A673 (cell line): ENCODE measurements at regions not wholly inside any gene's neighbourhood (a gene's known extent, or its start where the extent isn't known, plus 50 kb on each side); places are given as distances from the start of the nearest gene placed in this dataset.
"Not testable (repeated sequence)": the region's sequence is repeated elsewhere in the genome, so short reads cannot be mapped to it uniquely, and the experiment has no call there.

ENCODE experiments used
- BruUV-seq: library from RNA; stranded (reverse); fragments of 400-500 nt; replicated peaks from 2 replicates; lab custom pipeline; 2021; lab: Mats Ljungman, UMichigan
- CTCF ChIA-PET: fragments of 300-600 bp; sonication (Branson Sonifier 250); formaldehyde crosslinking; loops from one replicate; lab custom pipeline; 2022; ENCODE audit warnings: antibody characterized with exemption; lab: Charles Lee
- POLR2A ChIA-PET: fragments of 300-600 bp; sonication (Branson Sonifier 250); formaldehyde crosslinking; loops from one replicate; lab custom pipeline; 2022; ENCODE audit warnings: antibody characterized with exemption; ENCODE audit not compliant: low non-redundant PET; lab: Charles Lee
- DNase-seq: peaks from one replicate; pipeline ENCODE4 v3.0.0-alpha.2; 2015; ENCODE audit warnings: low spot score
- H3K27ac ChIP-seq: fragments of 200-600 bp; sonication (generic); 2 replicates; pipeline ENCODE4 v1.5.1; 2016; ENCODE audit warnings: mixed run types, low read depth, mild to moderate bottlenecking, mixed read lengths, antibody characterized with exemption, low read length; ENCODE audit not compliant: poor library complexity, severe bottlenecking
- H3K27me3 ChIP-seq: fragments of 200-600 bp; sonication (generic); replicated peaks from 2 replicates; pipeline ENCODE4 v1.6.1; 2017; ENCODE audit warnings: mixed run types, low read depth, mild to moderate bottlenecking, mixed read lengths, antibody characterized with exemption, low read length; ENCODE audit not compliant: insufficient read depth, poor library complexity
- H3K36me3 ChIP-seq: fragments of 200-600 bp; sonication (generic); 2 replicates; pipeline ENCODE4 v1.6.1; 2016; ENCODE audit warnings: mixed run types, mild to moderate bottlenecking, mixed read lengths, antibody characterized with exemption, low read length; ENCODE audit not compliant: insufficient read depth, poor library complexity, severe bottlenecking
- H3K4me1 ChIP-seq: fragments of 200-600 bp; sonication (generic); 2 replicates; pipeline ENCODE4 v1.6.1; 2017; ENCODE audit warnings: mixed run types, mild to moderate bottlenecking, mixed read lengths, antibody characterized with exemption, low read length; ENCODE audit not compliant: insufficient read depth, poor library complexity, severe bottlenecking
- H3K4me3 ChIP-seq: fragments of 200-600 bp; sonication (generic); 2 replicates; pipeline ENCODE4 v1.5.1; 2016; ENCODE audit warnings: low read depth, mixed run types, mild to moderate bottlenecking, mixed read lengths, low read length; ENCODE audit not compliant: poor library complexity, severe bottlenecking
- H3K9me3 ChIP-seq: fragments of 200-600 bp; sonication (generic); 2 replicates; pipeline ENCODE4 v1.6.1; 2016; ENCODE audit warnings: mixed run types, low read depth, mild to moderate bottlenecking, mixed read lengths, antibody characterized with exemption, low read length; ENCODE audit not compliant: poor library complexity, severe bottlenecking
- EZH2 ChIP-seq: fragments of 200-600 bp; sonication (generic); IDR thresholded peaks from 2 replicates; pipeline ENCODE4 v1.6.1; 2017; ENCODE audit warnings: borderline replicate concordance, low read depth, mild to moderate bottlenecking, mixed read lengths, antibody characterized with exemption, low read length; ENCODE audit not compliant: poor library complexity, severe bottlenecking
- intact Hi-C: fragments of 100-400 bp; cut with micrococcal nuclease; formaldehyde crosslinking; loops from one replicate; pipeline ENCODE4 v1.10.0; 2022; ENCODE audit not compliant: unreplicated experiment
- TF ChIP-seq, protein P1 (sequence below): fragments of 300-800, 200-600 bp; sonication (generic); conservative IDR thresholded peaks from 2 replicates; pipeline ENCODE4 v1.5.1; 2017; ENCODE audit warnings: low read depth, mild to moderate bottlenecking, antibody characterized with exemption, low read length, moderate library complexity, mixed read lengths

DNA sequence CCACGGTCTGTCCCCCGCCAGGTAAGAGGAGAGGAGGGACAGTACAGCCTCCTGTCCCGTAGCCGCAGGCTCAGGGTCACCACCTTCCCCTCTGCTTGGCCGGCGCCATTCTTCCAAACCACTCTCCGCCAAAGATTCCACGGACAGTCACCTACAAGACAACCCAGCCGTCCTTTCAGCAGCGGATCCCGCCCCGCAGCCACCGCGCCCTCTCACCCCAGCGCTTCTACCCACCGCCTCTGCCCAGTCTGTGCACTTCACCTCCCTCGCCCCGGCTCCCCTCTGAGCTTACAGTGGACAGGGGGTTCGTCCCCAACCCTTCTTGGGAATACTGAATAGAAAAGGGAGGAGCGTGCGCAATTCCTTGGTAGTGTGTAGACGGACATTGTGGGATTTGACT lies 319.6 kb downstream of the FAM72C start:
- intact Hi-C loops = loop anchor here (10.0 kb wide), 1 partner anchor 57 kb away; no protein-coding TSS in a partner anchor
- no peaks in the 10 kb centered on the region for H3K9me3 ChIP-seq
- TF ChIP-seq, protein P1, sequence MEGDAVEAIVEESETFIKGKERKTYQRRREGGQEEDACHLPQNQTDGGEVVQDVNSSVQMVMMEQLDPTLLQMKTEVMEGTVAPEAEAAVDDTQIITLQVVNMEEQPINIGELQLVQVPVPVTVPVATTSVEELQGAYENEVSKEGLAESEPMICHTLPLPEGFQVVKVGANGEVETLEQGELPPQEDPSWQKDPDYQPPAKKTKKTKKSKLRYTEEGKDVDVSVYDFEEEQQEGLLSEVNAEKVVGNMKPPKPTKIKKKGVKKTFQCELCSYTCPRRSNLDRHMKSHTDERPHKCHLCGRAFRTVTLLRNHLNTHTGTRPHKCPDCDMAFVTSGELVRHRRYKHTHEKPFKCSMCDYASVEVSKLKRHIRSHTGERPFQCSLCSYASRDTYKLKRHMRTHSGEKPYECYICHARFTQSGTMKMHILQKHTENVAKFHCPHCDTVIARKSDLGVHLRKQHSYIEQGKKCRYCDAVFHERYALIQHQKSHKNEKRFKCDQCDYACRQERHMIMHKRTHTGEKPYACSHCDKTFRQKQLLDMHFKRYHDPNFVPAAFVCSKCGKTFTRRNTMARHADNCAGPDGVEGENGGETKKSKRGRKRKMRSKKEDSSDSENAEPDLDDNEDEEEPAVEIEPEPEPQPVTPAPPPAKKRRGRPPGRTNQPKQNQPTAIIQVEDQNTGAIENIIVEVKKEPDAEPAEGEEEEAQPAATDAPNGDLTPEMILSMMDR = no peak
- no peak for TF ChIP-seq EZH2
- peaks cover 81% of the 10 kb centered on the region for H3K27me3 ChIP-seq
- DNase-seq = no peak
- ChIA-PET CTCF (no interaction called here), POLR2A (no interaction called here)
- no peaks in the 10 kb centered on the region for H3K36me3 ChIP-seq
- H3K27ac ChIP-seq = no peak overlapping the region
- BruUV-seq = no TSS peak
- H3K4me3 ChIP-seq = no peak overlapping the region
- H3K4me1 ChIP-seq = no peaks in the 10 kb centered on the region

DNA sequence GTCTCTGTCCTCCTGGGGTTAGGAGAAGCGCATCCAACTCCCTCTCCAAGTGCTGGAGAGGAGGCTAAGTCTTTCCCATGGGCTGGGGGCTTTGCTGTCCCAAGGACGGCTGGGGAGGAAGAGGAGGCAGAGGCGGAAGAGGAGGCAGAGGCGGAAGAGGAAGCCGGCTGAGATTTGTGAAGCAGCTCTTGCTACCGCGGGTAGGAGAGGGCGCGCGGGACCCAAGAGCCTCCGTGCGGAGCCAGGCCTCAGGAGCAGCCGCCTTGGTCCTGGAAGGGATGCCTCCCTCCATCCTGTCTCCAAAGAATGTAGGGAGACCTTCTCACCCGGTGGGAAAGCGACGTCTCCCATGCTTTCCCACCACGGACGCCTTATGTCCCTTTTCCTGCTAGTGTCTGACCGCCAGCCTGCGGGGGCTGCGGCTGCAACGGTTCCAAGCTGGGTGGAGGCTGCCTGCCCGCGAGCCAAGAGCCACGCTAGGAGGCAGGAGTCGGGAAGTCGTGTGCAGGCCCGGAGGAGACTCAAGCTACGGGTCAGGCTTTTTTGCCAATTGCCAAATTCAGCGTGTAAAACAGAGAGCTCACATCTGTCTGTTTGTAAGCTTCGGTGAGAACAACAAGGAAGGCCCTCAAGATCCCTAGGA lies 320.3 kb downstream of the FAM72C start:
- Histone ChIP-seq H3K9me3 (no peaks in the 10 kb centered on the region), H3K4me1 (no peaks in the 10 kb centered on the region), H3K27me3 (peaks cover 81% of the 10 kb centered on the region), H3K4me3 (no peak overlapping the region), H3K36me3 (no peaks in the 10 kb centered on the region), H3K27ac (no peak overlapping the region)
- ChIA-PET POLR2A (no interaction called here), CTCF (no interaction called here)
- no peak for DNase-seq
- BruUV-seq = no TSS peak
- intact Hi-C loops = loop anchor here (10.0 kb wide), 1 partner anchor 57 kb away; no protein-coding TSS in a partner anchor
- TF ChIP-seq EZH2 = no peak
- TF ChIP-seq, protein P1 = no peak

DNA sequence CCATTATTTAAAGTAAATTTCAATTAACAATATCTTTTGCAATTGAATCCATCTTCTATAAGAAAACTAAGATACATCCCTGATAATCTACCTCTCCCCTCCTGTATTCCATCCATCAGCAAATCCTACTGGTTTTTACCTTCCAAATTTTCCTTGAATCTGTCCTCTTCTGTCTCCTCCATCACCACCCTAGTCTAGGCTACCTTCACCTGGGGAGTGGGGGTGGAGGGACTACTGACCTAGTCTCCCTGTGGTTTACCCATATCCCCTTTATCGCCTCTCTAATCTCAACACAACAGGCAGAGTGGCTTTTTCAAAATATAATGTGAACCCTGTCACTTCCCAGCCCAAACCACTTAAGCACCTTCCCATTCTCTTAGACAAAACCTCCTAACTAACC lies 327.8 kb downstream of the FAM72C start:
- H3K27ac ChIP-seq, H3K4me3 ChIP-seq, POLR2A ChIA-PET, CTCF ChIA-PET, H3K4me1 ChIP-seq, DNase-seq, H3K9me3 ChIP-seq, BruUV-seq, H3K36me3 ChIP-seq: not testable (repeated sequence)
- H3K27me3 ChIP-seq = peaks cover 65% of the 10 kb centered on the region
- intact Hi-C loops = loop anchor here (10.0 kb wide), 1 partner anchor 61 kb away; no protein-coding TSS in a partner anchor
